ENCODE measurements at regions not wholly inside any gene's neighbourhood (a gene's known extent, or its start where the extent isn't known, plus 50 kb on each side); places are given as distances from the start of the nearest gene placed in this dataset.
"Not testable (repeated sequence)": the region's sequence is repeated elsewhere in the genome, so short reads cannot be mapped to it uniquely, and the experiment has no call there.

- no peak for DNase-seq (ENCODE audit: low read depth)
These were observed 241.6 kb downstream of the SUCLG1 start for GRCh38 chr2:84217456-84217855.

DNA sequence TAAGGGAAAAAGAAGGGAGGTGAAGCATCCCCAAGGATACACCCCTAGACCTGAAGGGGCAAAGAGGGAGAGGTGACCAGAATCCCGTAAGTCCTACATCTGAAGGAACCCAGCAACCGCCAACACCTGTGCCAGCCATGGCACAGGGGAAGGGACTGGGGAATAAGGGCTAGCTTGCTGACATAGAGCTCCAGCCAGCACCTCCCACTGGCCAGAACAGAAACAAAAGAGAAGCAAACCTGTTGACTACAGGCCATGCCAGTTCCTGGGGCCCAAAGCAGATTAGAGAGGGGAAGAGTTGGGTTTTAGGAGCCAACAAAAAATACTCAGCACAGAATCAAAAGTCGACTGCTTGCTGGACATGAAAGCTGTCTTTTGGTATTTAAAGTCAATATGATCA is 244.6 kb downstream of the SUCLG1 start:
- no peak for DNase-seq (ENCODE audit: low read depth)

GRCh38 chr2:84212611-84213314 is 246.3 kb downstream of the SUCLG1 start:
- DNase-seq (ENCODE audit: low read depth): no peak

DNA sequence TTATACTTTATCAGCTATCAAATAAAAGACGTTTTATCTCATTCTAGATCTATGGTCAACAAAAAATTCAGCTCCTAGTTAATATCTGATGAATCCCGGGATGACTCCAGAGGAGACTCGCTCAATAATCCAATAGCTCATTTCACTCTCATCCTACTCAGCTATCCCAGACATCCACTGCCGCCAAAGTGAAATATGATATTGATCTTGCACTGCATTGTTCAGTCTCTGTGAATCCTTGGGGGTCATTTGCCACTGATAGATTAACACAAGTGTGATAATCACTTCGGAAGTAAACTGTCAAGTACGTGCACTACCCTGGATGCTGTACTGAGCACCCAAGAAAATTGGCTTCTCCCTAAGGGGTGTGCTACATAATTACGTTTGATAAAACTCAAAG is 249.1 kb downstream of the SUCLG1 start:
- no peak for DNase-seq (ENCODE audit: low read depth)

- no peak for DNase-seq (ENCODE audit: low read depth)
These were observed 254.1 kb downstream of the SUCLG1 start for GRCh38 chr2:84204995-84205394.

- DNase-seq (ENCODE audit: low read depth): no peak
These were observed 256.9 kb downstream of the SUCLG1 start for GRCh38 chr2:84202166-84202565.

DNA sequence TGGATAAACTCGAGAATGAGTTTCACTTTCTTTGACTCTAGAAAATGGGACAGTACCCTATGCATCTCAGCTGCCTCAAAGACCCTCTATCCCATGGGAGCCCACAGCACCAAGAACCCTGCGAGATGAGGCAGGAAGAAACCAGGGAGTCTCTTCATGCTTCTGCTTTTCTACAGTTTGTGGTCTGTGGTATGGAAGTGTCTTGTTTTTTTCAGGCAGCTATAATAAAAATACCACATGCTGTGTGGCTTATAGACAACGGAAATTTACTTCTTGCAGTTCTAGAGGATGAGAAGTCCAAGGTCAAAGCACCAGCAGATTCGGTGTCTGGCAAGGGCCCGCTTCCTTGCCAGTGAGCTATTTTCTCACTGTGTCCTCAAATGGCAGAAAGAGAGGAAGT is 257.9 kb downstream of the SUCLG1 start:
- DNase-seq (ENCODE audit: low read depth): no peak

GRCh38 chr2:84197901-84198300 is 261.2 kb downstream of the SUCLG1 start:
- no peak for DNase-seq (ENCODE audit: low read depth)

- no peak for DNase-seq (ENCODE audit: low read depth)
These were observed 264.0 kb downstream of the SUCLG1 start for GRCh38 chr2:84194949-84195644.

- no peak for DNase-seq (ENCODE audit: low read depth)
These were observed 264.9 kb downstream of the SUCLG1 start for GRCh38 chr2:84194181-84194580.

- DNase-seq (ENCODE audit: low read depth): no peak
These were observed 271.8 kb downstream of the SUCLG1 start for GRCh38 chr2:84187258-84187657.

- no peak for DNase-seq (ENCODE audit: low read depth)
These were observed 277.2 kb downstream of the SUCLG1 start for GRCh38 chr2:84181927-84182326.

- no peak for DNase-seq (ENCODE audit: low read depth)
These were observed 281.3 kb downstream of the SUCLG1 start for GRCh38 chr2:84177733-84178132.

DNA sequence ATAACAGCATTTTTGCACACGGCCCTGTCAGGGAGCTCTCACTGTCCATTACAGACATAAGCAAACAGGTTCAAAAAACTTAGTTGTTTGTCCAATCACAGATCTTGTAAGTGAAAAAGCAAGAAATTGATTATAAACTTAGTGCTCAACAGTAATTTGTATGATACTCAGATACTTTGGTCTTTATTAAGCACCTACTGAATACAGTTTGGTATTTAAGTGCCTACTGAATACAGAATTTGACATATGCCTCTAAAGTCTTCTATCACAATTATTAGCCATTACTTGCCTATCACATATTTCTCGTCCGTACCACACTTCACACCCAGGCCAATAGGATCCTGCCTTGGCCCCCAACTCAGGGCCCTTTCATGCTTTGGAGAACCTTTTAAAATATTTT is 283.1 kb downstream of the SUCLG1 start:
- DNase-seq (ENCODE audit: low read depth): no peak

DNA sequence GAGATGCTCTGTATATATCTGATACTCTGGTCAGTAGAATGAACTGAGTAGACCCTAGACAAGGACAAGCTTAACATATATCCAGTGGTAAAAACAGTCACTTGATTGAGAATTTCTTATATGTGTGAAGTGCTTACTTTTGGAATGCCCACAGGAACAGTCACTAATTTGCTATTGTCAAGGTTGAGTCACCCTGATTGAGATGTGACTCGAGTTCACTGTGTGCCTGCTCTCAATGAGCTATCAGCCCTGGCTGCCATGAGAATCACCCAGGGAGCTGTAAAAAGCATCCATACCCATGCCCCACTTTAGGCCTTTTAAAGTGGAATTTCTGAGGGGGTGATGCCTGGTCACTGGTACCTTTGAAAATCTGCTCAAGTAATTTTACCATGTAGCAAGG is 283.7 kb downstream of the SUCLG1 start:
- no peak for DNase-seq (ENCODE audit: low read depth)

DNA sequence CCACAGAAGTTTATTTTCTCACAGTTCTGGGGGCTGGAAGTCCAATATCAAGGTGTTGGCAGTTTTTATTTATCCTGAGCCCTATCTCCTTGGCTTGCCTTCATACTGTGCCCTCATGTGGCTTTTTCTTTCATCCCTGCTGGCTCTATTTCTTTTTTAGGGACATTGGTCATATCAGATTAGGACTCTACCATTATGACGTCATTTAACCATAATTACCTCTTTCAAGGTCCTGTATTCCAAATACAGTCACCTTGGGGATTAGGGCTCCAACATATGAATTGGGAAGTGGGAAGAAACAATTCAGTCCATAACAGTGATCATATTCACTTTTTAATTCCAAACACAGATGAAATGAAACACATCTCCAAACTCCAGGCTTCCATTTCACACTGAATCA is 286.0 kb downstream of the SUCLG1 start:
- DNase-seq (ENCODE audit: low read depth): no peak

GRCh38 chr2:84170979-84171378 is 288.1 kb downstream of the SUCLG1 start:
- no peak for DNase-seq (ENCODE audit: low read depth)

DNA sequence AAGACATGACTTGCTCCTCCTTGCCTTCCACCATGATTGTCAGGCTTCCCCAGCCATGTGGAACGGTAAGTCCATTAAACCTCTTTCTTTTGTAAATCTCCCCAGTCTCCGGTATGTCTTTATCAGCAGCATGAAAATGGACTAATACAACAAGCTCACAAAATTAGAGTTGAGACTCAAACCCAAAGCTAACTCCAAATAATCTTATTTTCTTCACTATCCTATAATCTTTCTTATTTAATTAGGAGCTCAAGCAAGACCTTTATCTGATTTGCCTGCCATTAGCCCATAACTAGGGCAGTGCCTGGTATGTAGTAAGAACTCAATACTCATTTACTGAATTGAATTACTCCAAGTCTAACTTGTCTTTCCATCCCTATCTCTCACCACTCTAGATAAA is 289.2 kb downstream of the SUCLG1 start:
- no peak for DNase-seq (ENCODE audit: low read depth)

- DNase-seq (ENCODE audit: low read depth): not testable (repeated sequence)
These were observed 290.5 kb downstream of the SUCLG1 start for GRCh38 chr2:84168552-84168951.

DNA sequence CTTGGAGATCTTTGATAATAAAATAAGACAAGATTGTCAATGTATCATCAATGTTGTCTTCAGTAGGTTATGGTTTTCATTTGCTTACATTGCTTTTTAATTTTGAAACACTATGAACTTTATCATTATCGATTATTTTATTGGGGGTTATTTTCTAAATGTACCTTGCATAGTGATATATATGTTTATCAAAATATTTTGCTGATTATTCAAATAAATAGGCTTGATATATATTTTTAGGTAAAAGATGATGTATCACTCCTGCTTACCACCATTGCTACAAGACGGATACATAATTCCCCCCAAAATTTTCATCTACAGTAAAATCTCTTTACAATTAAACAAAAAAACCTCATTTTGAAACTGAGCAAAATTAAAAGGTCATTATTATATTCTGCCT is 293.8 kb downstream of the SUCLG1 start:
- no peak for DNase-seq (ENCODE audit: low read depth)

DNA sequence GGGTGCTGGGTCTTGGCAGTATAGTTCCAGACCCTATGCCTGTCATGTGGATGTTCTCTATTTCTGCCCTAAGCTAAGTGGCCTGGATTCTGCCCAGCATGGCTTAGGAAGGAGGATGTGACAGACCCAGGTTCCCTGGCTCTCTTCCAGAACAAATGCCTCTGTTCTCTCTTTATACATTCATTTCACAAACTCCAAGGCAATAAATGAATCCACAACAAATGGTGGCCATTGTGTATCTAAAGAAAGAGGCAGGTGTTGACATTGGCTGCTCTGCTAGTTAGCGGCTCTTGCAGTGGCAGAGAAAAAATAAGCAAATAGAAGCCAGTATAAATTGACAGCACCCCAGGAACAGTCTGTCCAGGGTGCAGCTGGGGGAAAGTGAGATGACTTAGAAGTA is 298.6 kb downstream of the SUCLG1 start:
- DNase-seq (ENCODE audit: low read depth): no peak

- no peak for DNase-seq (ENCODE audit: low read depth)
These were observed 300.5 kb downstream of the SUCLG1 start for GRCh38 chr2:84158605-84159004.

DNA sequence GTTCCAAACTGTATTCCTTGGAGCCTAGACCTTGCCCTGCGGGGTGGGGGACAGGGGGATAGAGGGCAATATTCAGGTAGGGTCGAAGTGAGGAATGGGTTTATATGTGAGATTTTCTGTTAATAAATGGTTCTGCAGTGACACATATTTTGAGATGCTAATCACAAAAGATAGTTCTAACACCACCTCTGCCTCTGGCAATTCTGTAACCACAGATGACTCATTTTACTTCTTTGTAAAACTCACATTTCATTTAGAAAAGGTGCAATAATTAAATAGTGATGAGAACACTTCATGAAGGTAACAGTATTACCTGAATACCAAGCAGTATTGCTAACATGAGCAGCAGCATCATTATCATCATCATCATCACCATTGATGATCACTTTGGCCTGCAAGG is 306.6 kb downstream of the SUCLG1 start:
- DNase-seq (ENCODE audit: low read depth): no peak

- no peak for DNase-seq (ENCODE audit: low read depth)
These were observed 314.7 kb downstream of the SUCLG1 start for GRCh38 chr2:84144345-84144744.
